Sigmoid colon (tissue), 6 donors: ENCODE measurements at regions not wholly inside any gene's neighbourhood (a gene's known extent, or its start where the extent isn't known, plus 50 kb on each side); places are given as distances from the start of the nearest gene placed in this dataset.
A peak's percentile ranks its signal among the peaks of the same experiment; 100 is the strongest.

Experiments
- DNase-seq: peaks from one replicate; pipeline ENCODE4 v3.0.0-alpha.2; 2019
- H3K27ac ChIP-seq, 4 donors: fragments of 200-600 bp; sonication (generic); one replicate each; pipeline ENCODE4 v1.5.1; 2016 to 2019; ENCODE audit warnings: mild to moderate bottlenecking in 1 of 4
- H3K27me3 ChIP-seq, 3 donors: fragments of 200-600 bp; sonication (generic); one replicate each; pipeline ENCODE4 v1.5.1; 2019; ENCODE audit warnings: mild to moderate bottlenecking in 1 of 3
- H3K36me3 ChIP-seq, 4 donors: fragments of 200-600 bp; sonication (generic); one replicate each; pipeline ENCODE4 v1.5.1; 2016 to 2019
- H3K4me1 ChIP-seq, 4 donors: fragments of 200-600 bp; sonication (generic); one replicate each; pipeline ENCODE4 v1.5.1; 2017 to 2019
- H3K4me3 ChIP-seq, 4 donors: fragments of 200-600 bp; sonication (generic); one replicate each; pipeline ENCODE4 v1.5.1; 2017 to 2019; ENCODE audit warnings: mild to moderate bottlenecking in 2 of 4, moderate library complexity in 1 of 4
- H3K9me3 ChIP-seq, 4 donors: fragments of 200-600 bp in 3 of 4; sonication (generic) in 3 of 4; one replicate each; pipeline versions ENCODE4 v1.5.1 to v1.6.1; 2013 to 2019
- EP300 ChIP-seq, 4 donors: sonication (generic); formaldehyde crosslinking; IDR thresholded peaks; one replicate each; pipeline ENCODE4 v1.6.1; 2017; ENCODE audit warnings: antibody characterized with exemption in 4 of 4
- POLR2A ChIP-seq, 2 donors: fragments of 450-650 bp; IDR thresholded peaks; one replicate each; pipeline ENCODE4 v1.6.1; 2016; ENCODE audit warnings: antibody characterized with exemption in 2 of 2, mild to moderate bottlenecking in 2 of 2, moderate library complexity in 2 of 2
- POLR2AphosphoS5 ChIP-seq, 4 donors: sonication (generic); formaldehyde crosslinking; IDR thresholded peaks; one replicate each; pipeline ENCODE4 v1.6.1; 2017; ENCODE audit warnings: antibody characterized with exemption in 4 of 4
- WGBS, 2 donors: extraction: QIAGEN DNeasy Blood & Tissue Kit; methylation state at CpG; one replicate each; pipeline ENCODE4 v1.1.7; 2013; 5-methylcytosine and 5-hydroxymethylcytosine counted together
- intact Hi-C: fragments of 100-400 bp; cut with DNase I; formaldehyde crosslinking; loops from one replicate; pipeline ENCODE4 v1.15.1; 2023
- TF ChIP-seq, protein P1 (sequence below), 4 experiments: fragments of 450-650 bp in 3 of 4; fragments of 200-600 bp in 1 of 4; IDR thresholded peaks; one replicate each; pipeline ENCODE4 v1.5.1; 2016 to 2019; ENCODE audit warnings: antibody characterized with exemption in 4 of 4, mild to moderate bottlenecking in 3 of 4, moderate library complexity in 2 of 4
- donor health status: healthy with polysubstance abuse.
- donor health status: healthy.

DNA sequence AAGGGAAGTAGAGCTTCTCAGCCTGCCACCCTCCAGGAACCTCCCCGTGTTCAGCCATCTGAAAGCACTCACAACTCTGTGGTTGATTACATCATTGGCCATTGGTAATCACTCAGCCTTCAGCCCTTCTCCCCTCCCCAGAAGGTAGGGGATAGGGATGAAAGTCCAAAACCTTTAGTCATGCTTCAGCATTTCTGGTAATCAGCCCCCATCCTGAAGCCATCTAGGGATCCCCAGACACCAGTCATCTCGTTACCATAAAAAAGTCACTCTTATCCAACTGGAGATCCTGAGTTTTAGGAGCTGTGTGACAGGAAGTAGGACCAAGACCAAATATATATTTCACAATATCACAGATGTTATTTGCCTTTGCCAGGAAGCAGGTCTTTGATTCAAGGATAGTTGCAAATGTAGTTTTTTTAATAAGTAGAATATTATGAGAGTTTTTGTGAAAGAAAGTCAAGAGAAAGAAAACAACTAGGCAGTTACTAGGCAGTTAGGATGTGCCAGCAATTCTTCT is 364.6 kb upstream of the NOCT start:
- intact Hi-C loops, result no loop called here
- H3K4me1 ChIP-seq, result no peaks in the 10 kb centered on the region
- H3K27me3 ChIP-seq, result no peaks in the 10 kb centered on the region
- H3K9me3 ChIP-seq, result no peaks in the 10 kb centered on the region
- DNase-seq, result no peak
- no peaks in the 10 kb centered on the region for H3K36me3 ChIP-seq
- no peak overlapping the region for H3K27ac ChIP-seq
- 54 to 63% methylated on average over 2 of the region's 2 CpGs for WGBS, 2 donors
- no peak overlapping the region for H3K4me3 ChIP-seq
- peak in 1 of 4 donors; percentile 12 for TF ChIP-seq POLR2AphosphoS5 (IDR thresholded peaks at IDR 0.05)
- no peak for TF ChIP-seq POLR2A (IDR thresholded peaks at IDR 0.05)

DNA sequence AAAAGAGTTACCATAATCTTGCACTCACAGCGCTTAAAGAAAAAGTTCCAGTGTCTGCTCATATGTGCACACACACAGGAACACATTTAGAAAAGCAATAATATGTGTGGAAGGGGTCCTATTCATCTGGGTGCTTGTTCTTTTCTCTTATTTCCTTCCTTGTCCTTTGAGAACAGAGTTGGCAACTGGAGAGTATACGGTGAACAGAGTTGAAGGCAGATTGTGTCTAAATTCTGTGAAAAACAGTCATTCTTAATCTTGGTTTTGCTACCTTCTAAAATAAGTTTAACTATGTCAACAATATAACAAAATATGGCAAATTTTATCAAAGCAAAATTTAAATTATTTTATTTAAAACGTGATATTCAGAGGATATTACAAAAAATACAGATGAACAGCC is 365.1 kb upstream of the NOCT start:
- H3K9me3 ChIP-seq, result no peaks in the 10 kb centered on the region
- 88 to 91% methylated on average over 3 of the region's 3 CpGs for WGBS, 2 donors
- no peak overlapping the region for H3K27ac ChIP-seq
- no peaks in the 10 kb centered on the region for H3K4me1 ChIP-seq
- no peaks in the 10 kb centered on the region for H3K27me3 ChIP-seq
- H3K36me3 ChIP-seq, result no peaks in the 10 kb centered on the region
- TF ChIP-seq POLR2A (IDR thresholded peaks at IDR 0.05), result no peak
- TF ChIP-seq, protein P1, sequence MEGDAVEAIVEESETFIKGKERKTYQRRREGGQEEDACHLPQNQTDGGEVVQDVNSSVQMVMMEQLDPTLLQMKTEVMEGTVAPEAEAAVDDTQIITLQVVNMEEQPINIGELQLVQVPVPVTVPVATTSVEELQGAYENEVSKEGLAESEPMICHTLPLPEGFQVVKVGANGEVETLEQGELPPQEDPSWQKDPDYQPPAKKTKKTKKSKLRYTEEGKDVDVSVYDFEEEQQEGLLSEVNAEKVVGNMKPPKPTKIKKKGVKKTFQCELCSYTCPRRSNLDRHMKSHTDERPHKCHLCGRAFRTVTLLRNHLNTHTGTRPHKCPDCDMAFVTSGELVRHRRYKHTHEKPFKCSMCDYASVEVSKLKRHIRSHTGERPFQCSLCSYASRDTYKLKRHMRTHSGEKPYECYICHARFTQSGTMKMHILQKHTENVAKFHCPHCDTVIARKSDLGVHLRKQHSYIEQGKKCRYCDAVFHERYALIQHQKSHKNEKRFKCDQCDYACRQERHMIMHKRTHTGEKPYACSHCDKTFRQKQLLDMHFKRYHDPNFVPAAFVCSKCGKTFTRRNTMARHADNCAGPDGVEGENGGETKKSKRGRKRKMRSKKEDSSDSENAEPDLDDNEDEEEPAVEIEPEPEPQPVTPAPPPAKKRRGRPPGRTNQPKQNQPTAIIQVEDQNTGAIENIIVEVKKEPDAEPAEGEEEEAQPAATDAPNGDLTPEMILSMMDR (IDR thresholded peaks at IDR 0.05), result no peak
- no peak for TF ChIP-seq EP300 (IDR thresholded peaks at IDR 0.05)
- TF ChIP-seq POLR2AphosphoS5 (IDR thresholded peaks at IDR 0.05), result no peak
- DNase-seq, result no peak
- intact Hi-C loops, result no loop called here
- no peak overlapping the region for H3K4me3 ChIP-seq

DNA sequence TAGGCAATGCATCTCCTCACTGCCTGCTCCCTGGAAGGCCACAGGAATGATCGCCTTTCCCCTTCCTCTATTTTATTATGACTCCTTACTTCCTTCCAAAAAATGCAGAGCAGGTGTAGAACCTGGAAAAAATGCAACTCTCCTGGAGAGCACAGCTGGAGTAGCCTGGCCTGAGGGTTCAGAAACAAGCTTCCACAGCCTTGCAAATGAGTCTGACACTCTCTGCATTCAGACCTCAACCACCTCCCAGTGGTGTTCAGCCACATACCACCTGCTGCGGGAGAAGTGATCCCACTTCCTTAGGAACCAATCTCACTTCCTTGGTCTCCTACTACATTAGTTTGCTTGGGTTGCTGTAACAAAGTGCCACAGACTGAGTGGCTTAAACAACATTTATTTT is 368.1 kb upstream of the NOCT start:
- 78 to 81% methylated on average over 2 of the region's 2 CpGs for WGBS, 2 donors
- H3K4me3 ChIP-seq, result no peak overlapping the region
- H3K27me3 ChIP-seq, result no peaks in the 10 kb centered on the region
- intact Hi-C loops, result no loop called here
- no peaks in the 10 kb centered on the region for H3K36me3 ChIP-seq
- DNase-seq, result no peak
- no peaks in the 10 kb centered on the region for H3K9me3 ChIP-seq
- no peaks in the 10 kb centered on the region for H3K4me1 ChIP-seq
- no peak overlapping the region for H3K27ac ChIP-seq
- no peak for TF ChIP-seq POLR2A (IDR thresholded peaks at IDR 0.05)
- TF ChIP-seq POLR2AphosphoS5 (IDR thresholded peaks at IDR 0.05), result no peak
- no peak for TF ChIP-seq EP300 (IDR thresholded peaks at IDR 0.05)
- TF ChIP-seq, protein P1 (IDR thresholded peaks at IDR 0.05), result no peak

DNA sequence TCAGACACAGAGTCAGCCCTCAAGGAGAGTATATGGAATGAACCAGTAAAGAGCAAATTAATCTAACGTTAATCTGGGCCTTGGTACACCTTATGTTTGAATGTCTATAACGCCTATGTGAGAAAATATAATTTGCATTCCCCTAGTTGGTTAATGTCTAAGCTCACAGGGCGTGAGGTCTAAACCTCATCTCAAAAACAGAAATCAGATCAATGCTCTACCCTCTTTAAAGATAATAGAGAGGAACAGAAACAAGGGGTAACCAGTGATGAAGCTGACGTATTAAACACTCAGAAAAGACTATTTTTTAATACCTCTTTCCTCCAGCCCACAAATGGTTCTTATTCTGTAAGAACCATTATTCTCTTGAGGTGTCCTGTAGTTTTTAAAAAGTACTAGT is 369.2 kb upstream of the NOCT start:
- Histone ChIP-seq H3K4me3 (no peak overlapping the region), H3K36me3 (no peaks in the 10 kb centered on the region), H3K4me1 (no peaks in the 10 kb centered on the region), H3K9me3 (no peaks in the 10 kb centered on the region), H3K27ac (no peak overlapping the region), H3K27me3 (no peaks in the 10 kb centered on the region)
- 62 to 86% methylated on average over 4 of the region's 4 CpGs for WGBS, 2 donors
- TF ChIP-seq POLR2A (IDR thresholded peaks at IDR 0.05) (no peak), POLR2AphosphoS5 (IDR thresholded peaks at IDR 0.05) (no peak), EP300 (IDR thresholded peaks at IDR 0.05) (no peak)
- TF ChIP-seq, protein P1 (IDR thresholded peaks at IDR 0.05), result no peak
- DNase-seq, result no peak
- intact Hi-C loops, result no loop called here

DNA sequence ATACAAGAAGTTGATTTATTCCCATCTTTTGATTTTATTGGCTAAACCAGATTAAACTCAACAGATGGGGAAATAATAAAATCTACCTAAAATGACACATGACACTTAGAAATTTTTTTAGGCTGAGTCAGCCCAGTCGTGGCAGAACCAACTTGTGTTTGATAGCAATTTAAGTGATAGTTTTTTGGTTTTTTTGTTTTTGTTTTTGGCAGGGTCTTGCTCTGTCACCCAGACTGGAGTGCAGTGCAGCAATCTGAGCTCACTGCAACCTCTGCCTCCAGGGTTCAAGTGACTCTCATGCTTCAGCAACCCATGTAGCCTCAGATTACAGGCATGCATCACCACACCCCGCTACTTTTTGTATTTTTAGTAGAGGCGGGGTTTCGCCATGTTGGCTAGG is 370.3 kb upstream of the NOCT start:
- no peak overlapping the region for H3K4me3 ChIP-seq
- no peak overlapping the region for H3K27ac ChIP-seq
- no peaks in the 10 kb centered on the region for H3K27me3 ChIP-seq
- intact Hi-C loops, result no loop called here
- TF ChIP-seq, protein P1 (IDR thresholded peaks at IDR 0.05), result no peak
- TF ChIP-seq POLR2AphosphoS5 (IDR thresholded peaks at IDR 0.05) (no peak), EP300 (IDR thresholded peaks at IDR 0.05) (no peak), POLR2A (IDR thresholded peaks at IDR 0.05) (no peak)
- no peak for DNase-seq
- no peaks in the 10 kb centered on the region for H3K9me3 ChIP-seq
- WGBS, 2 donors, result 69 to 91% methylated on average over 4 of the region's 4 CpGs
- H3K36me3 ChIP-seq, result no peaks in the 10 kb centered on the region
- no peaks in the 10 kb centered on the region for H3K4me1 ChIP-seq
